Globus pallidus (tissue), 1 donor: ENCODE measurements at regions not wholly inside any gene's neighbourhood (a gene's known extent, or its start where the extent isn't known, plus 50 kb on each side); places are given as distances from the start of the nearest gene placed in this dataset.
"Not testable (repeated sequence)": the region's sequence is repeated elsewhere in the genome, so short reads cannot be mapped to it uniquely, and the experiment has no call there.

Experiments used
- DNase-seq: peaks from one replicate; pipeline ENCODE4 v3.0.0-alpha.2; 2015; ENCODE audit warnings: low spot score

DNA sequence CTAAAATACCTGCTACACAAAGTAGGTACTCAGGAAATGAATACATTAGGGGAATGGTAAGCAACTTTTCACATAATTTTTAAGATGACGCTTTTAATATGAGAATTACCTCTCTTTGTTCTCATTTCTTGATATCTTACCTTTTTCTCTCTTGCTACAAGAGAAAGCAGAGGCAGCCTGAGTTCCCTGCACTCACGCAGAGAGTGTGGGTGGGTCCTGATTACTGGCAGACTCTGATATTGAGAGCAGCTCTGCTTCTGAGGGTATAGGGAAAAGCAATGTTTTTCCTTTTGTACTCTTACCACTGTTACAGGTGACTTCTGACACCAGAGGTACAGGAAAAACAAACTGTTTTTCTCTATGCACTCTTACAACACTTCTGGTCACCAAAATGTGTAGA is 420.2 kb upstream of the TMTC1 start:
- no peak for DNase-seq

DNA sequence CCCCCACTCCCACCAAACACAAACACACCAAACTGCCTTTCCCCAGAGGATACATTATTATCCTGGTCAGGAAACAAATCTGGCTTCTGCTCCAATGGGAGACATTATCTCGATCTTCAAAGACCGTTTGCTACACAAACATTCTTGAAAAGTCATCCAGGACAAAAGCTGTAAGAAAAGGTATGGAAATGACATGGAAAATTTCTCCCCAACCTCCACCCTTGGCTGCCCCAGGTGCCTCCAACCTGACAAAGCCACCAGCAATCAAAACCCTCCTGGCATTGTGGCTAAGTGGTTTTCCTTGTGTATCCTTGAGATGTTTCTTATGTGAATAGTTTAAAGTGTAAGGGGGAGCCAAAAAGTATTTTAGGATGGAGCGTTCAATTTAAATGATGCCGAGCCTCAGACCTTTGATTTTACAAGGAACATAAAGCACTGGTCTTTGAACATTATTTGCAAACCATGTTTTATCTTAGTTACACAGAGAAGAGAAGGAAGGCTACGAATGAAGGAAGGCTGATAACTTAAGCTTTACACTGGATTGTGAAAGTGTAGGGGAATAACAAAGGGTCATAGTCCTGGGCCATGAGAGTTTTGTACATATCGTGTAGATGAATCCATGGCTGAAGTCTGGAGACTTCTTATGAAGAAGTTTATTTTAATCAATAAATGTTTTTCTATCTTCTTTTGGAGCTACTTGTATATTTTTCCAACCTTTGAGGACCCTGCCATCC is 418.9 kb upstream of the TMTC1 start:
- no peak for DNase-seq

DNA sequence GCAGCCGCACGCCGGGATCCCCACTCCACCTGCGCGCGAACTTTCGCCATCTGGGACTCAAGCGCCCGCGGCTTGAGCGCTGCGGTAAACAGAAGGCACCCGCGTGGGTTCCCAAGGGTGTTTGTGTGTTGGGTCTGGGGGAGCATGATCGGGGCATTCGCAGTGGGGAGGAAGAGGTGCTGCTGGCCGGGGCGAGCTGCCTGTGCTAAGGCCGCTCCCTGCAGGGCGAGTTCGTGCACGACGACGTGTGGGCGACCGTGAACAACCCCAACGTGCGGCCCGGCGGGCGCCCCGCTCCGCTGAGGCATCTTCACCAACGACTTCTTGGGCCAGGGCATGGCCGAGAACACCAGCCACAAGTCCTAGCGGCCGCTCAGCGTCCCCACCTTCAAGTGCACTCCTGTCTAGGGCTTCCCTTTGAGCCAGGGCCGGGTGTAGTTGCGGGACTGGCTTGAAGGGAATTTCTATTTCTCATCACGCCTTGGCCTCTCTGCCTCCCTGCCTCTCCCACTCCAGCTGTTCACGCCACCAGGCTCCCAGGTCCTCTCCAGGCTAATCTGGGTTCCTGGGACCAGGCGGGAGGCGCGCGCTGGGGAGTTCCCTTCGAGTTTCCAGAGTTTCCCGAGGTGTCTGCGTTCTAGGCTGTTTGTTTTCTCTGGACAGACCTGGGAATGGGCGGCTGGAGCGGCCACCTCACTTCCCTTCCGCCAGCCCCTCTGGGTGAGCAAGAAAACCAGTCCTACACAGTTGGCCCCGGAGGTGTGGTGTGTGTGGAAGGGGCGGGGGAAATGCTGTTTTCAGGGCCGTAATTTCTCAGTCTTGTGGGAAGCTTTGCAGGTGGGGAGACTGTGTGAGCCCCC is 417.8 kb upstream of the TMTC1 start:
- DNase-seq, result no peak

DNA sequence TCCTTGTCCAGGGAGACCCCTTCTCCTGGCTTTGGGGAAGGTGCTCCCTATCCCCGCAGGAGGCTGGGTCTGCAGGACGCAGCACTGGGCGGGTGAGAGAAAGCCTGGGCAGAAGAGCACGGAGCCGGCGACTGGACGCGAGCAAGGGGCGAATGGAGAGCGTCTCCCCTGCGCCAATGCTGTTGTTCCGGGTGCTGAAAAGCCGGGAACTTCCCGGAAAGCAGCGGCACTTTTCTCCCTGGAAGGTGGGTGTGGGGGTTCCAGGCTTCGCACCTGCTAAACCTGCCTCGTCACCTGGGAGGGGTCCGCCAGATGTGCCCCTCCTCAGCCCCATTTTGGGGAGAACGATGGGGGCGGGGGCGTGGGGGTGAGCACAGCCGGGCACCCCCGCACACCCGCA is 417.1 kb upstream of the TMTC1 start:
- no peak for DNase-seq

DNA sequence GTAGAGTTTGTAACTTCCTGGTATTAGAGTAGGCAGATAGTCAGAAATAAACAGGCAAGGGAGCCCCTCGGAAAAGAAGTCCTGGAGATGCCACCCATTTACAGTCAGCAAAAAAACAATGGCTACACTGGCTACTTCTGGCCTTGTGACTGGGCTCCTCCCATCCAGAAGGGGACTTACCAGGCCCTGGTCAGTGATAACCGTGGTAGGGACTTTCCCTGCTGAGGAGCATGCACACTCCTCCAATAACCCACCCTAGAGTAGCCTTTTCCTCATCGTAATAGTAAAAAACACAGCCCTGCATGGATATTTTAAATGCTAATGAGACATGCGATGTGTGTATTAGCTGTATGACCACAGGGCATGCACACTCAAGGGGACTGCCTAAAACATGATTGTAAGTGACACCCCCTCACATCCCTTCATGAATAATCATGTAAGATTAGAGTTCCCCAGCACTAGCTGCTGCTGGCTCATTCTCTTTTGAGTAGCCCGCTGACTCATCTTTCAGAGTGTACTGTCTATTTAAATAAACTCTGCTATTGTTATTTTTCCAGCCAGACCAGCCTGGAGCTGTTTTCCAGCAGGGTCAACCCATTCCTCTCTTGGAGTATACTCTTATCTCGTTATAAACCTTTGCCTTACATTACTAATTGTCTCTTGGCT is 413.8 kb upstream of the TMTC1 start:
- no peak for DNase-seq

DNA sequence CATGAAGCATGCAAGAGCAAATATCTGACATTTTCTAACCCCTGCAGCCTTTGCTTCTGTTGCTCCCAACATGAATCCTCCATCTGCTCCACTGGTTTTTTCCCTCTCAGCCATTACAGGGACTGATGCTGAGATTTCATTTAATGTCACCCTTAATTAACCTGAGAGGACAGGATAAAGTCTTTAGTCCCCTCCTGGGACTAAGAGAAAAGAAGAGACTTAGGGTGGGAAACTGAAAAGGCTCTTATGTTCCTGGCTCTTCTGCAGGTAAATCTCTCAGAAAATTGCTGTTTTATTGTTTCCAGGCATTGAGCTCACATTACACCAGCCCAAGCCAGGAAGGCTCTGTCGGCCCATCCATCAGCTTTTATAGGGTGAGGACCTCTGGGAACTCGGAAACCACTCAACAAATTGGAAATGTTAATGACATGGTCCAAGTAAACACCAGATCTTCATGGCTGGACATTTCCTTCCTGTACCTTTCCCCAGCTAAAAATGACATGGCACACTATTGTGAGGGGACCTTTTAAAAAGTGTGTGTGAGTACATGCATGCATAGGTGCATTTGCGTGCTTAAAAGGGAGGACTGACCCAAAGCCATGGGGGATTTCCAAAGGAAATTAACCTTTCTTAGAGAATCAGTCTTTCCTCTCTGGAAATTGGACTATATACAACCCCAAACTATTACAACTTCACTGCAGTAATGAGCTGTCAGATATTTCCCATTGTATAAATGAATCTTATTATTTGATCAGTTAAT is 408.1 kb upstream of the TMTC1 start:
- DNase-seq, result no peak

DNA sequence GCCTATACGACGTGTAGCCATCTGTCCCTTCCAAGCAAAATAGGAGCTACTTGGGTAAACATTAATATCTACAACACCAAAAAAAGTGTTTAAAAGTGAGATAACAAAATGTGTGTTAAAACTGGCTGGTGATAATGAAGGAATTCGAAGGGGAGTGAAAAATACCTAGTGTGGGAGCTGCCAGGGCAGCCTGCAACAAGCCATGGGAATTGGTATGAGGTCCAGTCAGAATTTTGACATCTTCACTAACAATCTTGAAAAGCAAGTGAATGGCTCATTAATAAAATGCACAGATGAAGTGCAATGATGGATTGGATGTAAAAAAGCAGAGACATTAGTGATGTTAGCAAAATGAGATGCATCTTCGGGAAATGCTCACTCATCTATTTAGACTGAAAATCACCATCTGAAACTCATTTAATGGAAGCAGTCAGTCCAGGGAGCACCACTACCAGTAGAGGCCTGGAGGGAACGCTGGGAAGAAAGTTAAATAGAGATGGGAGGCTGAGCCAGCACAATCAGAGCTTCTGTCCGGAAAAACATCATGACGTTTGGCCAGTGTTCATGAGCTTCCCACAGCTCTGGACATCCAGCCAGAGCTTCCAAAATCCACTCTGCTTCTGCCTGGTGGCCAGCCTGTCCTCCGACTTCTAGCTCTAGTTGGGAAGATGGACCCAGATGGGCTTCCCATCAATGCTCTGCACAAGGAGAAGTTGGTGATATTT is 405.0 kb upstream of the TMTC1 start:
- no peak for DNase-seq

DNA sequence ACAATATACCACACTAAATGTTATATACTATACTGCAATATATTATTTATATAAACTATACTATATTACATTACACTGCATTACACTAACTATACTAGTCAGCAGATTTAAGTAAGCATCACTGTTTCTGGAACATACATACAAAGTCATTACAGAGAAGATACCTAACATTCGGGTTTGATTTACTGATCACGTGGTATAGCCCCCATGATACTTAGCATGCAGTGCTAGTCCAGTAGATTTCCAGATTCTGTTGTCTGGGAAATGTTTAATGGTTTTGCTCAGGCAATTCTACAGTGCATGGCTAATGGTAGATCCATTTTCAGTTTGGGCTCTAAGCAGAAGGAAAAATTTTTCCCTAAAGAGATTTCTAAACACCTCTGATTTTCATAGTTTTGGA is 403.7 kb upstream of the TMTC1 start:
- DNase-seq, result no peak

DNA sequence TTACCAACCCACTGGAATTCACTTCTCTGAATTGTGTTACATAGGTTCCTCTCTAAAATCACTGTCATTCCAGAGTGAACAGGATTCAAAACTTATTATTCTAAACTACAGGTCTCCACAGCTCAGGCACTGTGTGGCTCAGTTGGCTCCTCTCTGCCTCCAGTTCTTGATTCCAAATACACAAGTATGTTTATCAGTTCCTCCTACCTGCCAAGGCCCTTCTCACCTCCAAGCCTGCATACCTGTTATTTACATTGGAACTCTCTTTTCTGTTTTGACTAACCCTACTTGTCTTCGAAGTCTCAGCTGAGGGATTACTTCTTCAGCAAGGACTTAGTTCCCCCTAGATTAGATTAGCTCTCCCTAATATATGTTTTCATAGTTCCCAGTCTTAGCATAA is 397.6 kb upstream of the TMTC1 start:
- no peak for DNase-seq

DNA sequence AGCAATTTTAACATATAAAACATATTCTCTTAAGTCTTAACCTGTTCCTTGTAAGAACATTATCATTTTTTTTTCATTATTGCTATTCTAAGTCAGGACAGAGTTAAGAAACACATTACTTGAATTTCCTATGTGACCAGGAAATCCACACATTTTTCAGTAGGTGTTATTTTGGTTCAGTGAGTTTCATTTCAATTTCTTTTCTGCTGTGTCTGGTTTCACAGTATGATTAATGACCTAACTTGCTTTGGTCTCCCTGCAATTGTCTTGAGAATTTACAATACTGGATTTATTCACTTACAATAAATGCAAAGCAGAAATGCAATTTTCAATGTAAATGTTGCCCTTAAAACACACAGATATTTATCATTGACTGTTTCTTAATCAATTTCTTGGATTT is 396.9 kb upstream of the TMTC1 start:
- no peak for DNase-seq

DNA sequence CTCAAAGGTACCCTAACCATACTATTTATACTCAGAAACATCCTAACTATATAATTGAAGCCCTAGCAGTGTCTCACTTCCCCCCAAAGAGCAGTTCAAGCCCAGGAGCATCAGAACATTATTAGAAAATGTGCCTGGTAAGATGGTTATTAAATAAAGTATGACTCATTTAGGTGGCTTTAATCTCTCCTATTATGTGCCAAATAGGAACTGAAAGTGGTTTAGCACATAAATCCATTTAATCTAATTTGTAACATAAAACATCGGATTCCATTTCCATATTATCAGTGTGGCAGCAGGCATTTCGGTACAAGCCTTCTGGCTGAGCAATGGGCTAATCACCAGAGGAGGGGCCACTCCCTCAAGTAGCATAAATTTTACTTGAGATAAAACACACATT is 395.2 kb upstream of the TMTC1 start:
- no peak for DNase-seq

DNA sequence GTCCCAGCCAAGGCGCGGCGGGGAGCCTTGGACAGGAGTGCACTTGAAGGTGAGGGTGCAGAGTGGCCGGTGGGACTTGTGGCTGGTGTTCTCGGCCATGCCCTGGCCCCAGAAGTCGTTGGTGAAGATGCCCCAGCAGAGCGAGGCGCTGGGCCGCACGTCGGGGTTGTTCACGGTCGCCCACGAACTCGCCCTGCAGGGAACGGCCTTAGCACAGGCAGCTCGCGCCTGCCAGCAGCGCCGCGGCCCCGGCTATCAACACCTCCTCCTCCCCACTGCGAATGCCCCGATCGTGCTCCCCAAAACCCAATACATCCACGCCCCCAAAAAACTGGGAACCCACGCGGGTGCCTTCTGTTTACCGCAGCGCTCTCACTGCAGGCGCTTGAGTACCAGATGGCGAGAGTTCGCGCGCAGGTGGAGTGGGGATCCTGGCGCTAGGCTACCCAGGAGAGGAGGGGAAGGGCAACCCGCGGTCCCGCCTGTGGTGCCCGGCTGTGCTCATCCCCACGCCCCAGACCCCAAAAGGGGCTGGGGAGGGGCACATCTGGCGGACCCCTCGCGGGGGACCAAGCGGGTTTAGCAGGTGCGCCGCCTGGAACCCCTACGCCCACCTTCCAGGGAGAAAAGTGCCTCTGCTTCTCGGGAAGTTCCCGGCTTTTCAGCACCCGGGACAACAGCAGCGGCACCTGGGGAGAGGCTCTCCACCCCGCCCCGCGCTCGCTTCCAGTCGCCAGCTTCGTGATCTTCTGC is 386.3 kb upstream of the TMTC1 start:
- no peak for DNase-seq

DNA sequence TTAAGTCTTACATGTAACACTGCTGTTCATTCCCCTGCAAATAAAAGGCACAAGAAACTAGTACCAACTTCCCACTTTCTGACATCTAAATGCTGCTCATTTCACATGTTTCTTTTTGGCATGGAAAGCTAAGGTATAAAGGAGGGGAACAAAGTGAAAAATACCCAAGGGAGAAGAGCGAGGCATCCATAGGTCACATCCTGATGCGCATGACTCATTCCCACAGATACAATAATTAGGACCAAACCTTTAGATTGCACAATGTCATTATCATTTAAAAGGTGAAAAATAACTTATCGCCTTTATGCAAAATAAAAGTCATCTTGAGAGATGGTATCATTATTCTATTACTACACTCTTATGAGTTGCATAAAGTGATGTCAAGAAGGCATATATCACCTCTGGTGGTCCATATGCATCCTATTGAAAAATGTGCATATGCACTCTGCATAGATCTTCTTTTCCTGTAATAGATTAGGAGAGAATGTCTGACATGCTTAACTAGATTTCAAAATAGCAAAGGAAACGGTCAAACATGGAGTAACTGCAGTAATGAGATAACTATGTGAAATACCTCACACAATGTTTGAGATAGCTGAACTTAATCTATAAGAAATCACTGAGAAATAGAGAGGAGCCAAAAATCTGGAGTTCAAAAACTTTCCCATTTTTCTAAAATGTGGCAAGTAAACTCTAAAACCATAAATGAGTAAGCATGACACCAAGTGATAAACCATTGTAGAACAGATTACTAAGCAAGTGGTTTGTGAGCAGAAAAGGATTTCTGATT is 382.5 kb upstream of the TMTC1 start:
- DNase-seq, result no peak

DNA sequence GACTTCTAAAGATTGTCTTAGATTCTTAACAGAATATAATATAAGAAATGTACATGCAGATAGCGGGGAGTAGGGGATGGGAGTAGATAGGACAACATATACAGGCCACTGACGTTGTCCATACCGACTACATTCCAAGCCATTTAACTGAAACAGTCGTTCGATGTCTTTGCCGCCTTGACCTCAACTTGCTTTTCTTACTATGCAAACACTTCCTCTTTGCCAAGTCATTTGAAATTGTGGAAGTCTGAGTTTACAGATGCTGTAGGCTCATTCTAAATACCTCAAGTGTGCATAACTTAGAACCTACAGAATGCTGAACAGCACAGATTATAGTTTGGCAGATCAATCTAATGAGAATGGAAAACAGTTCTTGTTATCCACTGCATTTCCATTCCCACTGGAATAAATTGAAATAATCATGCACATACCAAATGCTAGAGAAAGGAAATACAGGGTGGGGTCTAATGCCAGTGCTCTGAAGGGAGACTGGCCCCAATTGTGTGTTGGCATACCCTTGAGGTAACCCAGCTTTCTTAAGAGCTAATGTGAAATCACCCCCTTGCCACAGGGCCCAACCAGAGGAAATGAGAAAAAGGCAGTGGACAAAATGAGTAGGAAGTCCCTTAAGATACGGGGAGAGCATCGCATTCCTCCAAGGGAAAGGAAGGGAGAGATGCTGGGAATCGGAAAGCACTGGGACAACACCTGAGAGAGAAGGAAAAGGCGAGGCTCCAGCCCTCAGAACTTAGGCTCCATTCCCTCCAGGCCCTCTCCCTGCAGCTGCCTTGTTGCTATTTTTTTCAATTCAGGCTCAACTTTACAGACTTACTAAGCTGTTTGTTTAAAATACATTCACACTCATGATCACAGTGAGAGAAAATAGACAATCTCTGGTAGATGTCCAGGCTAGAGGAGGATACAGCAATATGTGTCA is 380.9 kb upstream of the TMTC1 start:
- no peak for DNase-seq

DNA sequence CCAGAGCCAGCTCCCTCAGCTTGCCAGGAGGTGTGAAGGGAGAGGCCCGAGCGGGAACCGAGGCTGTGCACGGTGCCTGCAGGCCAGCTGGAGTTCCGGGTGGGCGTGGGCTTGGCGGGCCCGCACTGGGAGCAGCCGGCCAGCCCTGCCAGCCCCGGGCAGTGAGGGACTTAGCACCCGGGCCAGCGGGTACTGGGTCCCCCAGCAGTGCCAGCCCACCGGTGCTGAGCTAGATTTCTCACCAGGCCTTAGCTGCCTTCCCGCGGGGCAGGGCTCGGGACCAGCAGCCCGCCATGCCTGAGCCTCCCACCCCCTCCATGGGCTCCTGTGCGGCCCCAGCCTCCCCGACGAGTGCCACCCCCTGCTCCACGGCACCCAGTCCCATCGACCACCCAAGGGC is 373.1 kb upstream of the TMTC1 start:
- DNase-seq, result not testable (repeated sequence)

DNA sequence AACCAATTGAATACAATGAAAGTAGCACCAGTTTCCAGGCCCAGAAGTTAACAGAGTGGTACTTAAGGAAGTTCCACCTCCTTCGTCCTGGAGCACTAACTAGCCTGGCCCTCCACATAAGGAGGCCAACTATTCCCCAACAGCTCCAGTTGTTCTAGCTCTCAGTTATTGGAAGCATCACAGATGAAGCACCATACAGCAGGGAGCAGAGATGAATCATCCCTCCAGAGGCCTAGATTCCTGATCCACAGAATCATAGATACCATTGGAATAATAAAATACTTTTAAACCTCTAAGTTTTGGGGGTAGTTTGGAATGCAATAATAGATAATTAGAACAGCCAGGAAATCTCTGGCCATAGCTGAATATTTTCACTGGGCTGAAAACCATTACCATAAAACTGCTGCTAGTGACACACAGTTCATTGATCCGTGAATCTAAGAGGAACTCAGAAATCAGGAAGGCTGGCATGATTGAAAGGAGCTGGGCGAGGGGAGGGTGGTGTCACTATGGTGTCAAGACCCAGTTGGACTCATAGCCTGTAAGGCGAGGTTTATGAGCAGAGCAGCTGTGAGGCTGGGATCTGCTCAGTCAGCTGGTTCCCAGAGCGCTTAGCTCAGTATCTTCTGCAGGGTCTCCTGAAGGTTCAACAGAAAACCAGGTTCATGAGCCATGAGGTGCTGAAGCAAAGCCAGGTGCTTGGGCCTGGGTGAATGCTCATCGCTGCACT is 371.4 kb upstream of the TMTC1 start:
- no peak for DNase-seq

DNA sequence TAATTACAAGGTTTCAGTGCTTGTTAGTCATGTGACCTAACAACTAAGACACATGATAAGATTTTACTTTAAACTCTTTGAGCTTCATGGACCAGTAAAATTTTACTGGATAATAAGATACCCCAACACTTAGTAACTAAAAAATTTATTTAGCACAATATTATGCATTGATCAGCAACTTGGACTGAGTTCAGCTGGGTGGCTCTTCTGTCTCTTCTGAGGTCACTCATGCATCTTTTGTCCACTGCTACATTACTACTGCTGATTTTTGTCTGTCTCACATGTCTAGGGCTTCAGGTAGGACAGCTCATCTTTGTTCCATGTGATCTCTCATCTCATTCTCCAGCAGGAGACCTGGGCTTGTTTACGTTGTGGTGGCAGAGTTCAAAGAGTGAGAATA is 370.2 kb upstream of the TMTC1 start:
- DNase-seq, result no peak

DNA sequence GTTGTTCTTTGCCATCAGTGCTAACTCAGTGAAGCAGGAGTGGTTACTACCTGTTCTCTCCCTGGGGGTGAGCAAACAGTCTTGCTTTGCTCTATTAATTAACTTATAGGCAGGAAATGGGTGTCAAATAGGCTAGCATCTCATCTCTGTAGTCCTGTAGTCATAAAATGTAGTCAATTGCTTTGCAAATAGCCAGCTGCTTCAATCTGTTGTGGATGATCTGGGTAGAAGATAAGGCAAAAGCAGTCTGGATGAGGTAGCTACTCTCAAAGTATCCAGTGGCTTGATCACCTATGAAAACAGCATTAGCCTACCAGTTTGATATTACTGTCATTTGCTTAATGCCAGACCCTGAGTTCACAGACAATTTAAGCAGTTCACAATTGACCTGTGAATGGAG is 369.0 kb upstream of the TMTC1 start:
- DNase-seq, result no peak
